GM23338 (cell line): ENCODE measurements at regions not wholly inside any gene's neighbourhood (a gene's known extent, or its start where the extent isn't known, plus 50 kb on each side); places are given as distances from the start of the nearest gene placed in this dataset.

Source experiments
- ATAC-seq: fragments of 200-7000 bp; cut with Tn5 transposase; 3 replicates; pipeline ENCODE4 v1.9.1; 2020
- DNase-seq: peaks from one replicate; pipeline ENCODE4 v3.0.0-alpha.2; 2015; ENCODE audit warnings: low spot score
- H2AFZ ChIP-seq: fragments of 200-600 bp; sonication (generic); 2 replicates; pipeline ENCODE4 v1.8.0; 2016; ENCODE audit warnings: antibody characterized with exemption, mild to moderate bottlenecking, moderate library complexity
- H3F3A ChIP-seq: fragments of 200-600 bp; sonication (generic); replicated peaks from 2 replicates; pipeline ENCODE4 v1.8.0; 2017; ENCODE audit warnings: antibody characterized with exemption, mixed run types, low read depth
- H3K27ac ChIP-seq: fragments of 200-600 bp; sonication (generic); 2 replicates; pipeline ENCODE4 v1.6.1; 2016; ENCODE audit warnings: low read depth
- H3K27me3 ChIP-seq: fragments of 200-600 bp; sonication (generic); 2 replicates; pipeline ENCODE4 v1.8.0; 2016; ENCODE audit warnings: mild to moderate bottlenecking, mixed run types, moderate library complexity; ENCODE audit not compliant: insufficient read depth
- H3K36me3 ChIP-seq: fragments of 200-600 bp; sonication (generic); 2 replicates; pipeline ENCODE4 v1.8.0; 2016; ENCODE audit warnings: mild to moderate bottlenecking; ENCODE audit not compliant: insufficient read depth
- H3K4me1 ChIP-seq: fragments of 200-600 bp; sonication (generic); 2 replicates; pipeline ENCODE4 v1.8.0; 2016; ENCODE audit warnings: mild to moderate bottlenecking, moderate library complexity; ENCODE audit not compliant: insufficient read depth
- H3K4me2 ChIP-seq: fragments of 200-600 bp; sonication (generic); 2 replicates; pipeline ENCODE4 v1.7.1; 2017; ENCODE audit warnings: mixed run types
- H3K4me3 ChIP-seq: fragments of 200-600 bp; sonication (generic); 2 replicates; pipeline ENCODE4 v1.6.1; 2016; ENCODE audit warnings: mixed run types
- H3K79me2 ChIP-seq: fragments of 200-600 bp; sonication (generic); replicated peaks from 2 replicates; pipeline ENCODE4 v1.8.0; 2017; ENCODE audit warnings: mild to moderate bottlenecking; ENCODE audit not compliant: insufficient read depth
- H3K9me2 ChIP-seq: fragments of 200-600 bp; sonication (generic); 2 replicates; pipeline ENCODE4 v1.8.0; 2017; ENCODE audit not compliant: insufficient read depth
- H4K20me1 ChIP-seq: fragments of 200-600 bp; sonication (generic); replicated peaks from 2 replicates; pipeline ENCODE4 v1.8.0; 2017; ENCODE audit warnings: mild to moderate bottlenecking; ENCODE audit not compliant: insufficient read depth
- H3K27ac Mint-ChIP-seq: 2 replicates; pipeline ENCODE4 v1.8.0; 2020; ENCODE audit warnings: inconsistent platforms, mild to moderate bottlenecking, moderate library complexity, mixed read lengths
- H3K27me3 Mint-ChIP-seq: 3 replicates; pipeline ENCODE4 v1.8.0; 2022; ENCODE audit warnings: low read depth, mild to moderate bottlenecking, moderate library complexity, mixed read lengths, inconsistent platforms; ENCODE audit not compliant: insufficient read depth, poor library complexity
- H3K36me3 Mint-ChIP-seq: 3 replicates; pipeline ENCODE4 v1.8.0; 2021; ENCODE audit warnings: low read depth, mild to moderate bottlenecking, inconsistent platforms, moderate library complexity, mixed read lengths
- H3K4me1 Mint-ChIP-seq: 3 replicates; pipeline ENCODE4 v1.8.0; 2020; ENCODE audit warnings: mild to moderate bottlenecking, inconsistent platforms, mixed read lengths
- H3K4me3 Mint-ChIP-seq: 3 replicates; pipeline ENCODE4 v1.8.0; 2021; ENCODE audit warnings: moderate library complexity, mild to moderate bottlenecking, inconsistent platforms, mixed read lengths
- H3K9me3 Mint-ChIP-seq: 3 replicates; pipeline ENCODE4 v1.8.0; 2020; ENCODE audit warnings: moderate library complexity, mild to moderate bottlenecking, inconsistent platforms, mixed read lengths
- CREB1 ChIP-seq: fragments of 250-450 bp; sonication (Bioruptor Pico); IDR thresholded peaks from 2 replicates; pipeline ENCODE4 v1.5.0; 2020; ENCODE audit warnings: low read depth, mild to moderate bottlenecking, moderate library complexity
- CTCF ChIP-seq, 2 experiments: fragments of 200-600 bp in 1 of 2; sonication (generic) in 1 of 2; conservative IDR thresholded peaks; 2 replicates each; pipeline versions ENCODE4 v1.5.1 to v1.6.1; 2016 to 2017; ENCODE audit warnings: antibody characterized with exemption in 2 of 2, low read depth in 2 of 2, mild to moderate bottlenecking in 2 of 2, moderate library complexity in 1 of 2
- ETS1 ChIP-seq: IDR thresholded peaks from 2 replicates; pipeline ENCODE4 v1.6.1; 2016; ENCODE audit warnings: antibody characterized with exemption
- EZH2 ChIP-seq: fragments of 200-600 bp; sonication (generic); IDR thresholded peaks from one replicate; pipeline ENCODE4 v1.8.0; 2017; ENCODE audit warnings: antibody characterized with exemption, mild to moderate bottlenecking, low read depth; ENCODE audit not compliant: unreplicated experiment
- EZH2phosphoT487 ChIP-seq: fragments of 200-600 bp; sonication (generic); IDR thresholded peaks from one replicate; pipeline ENCODE4 v1.8.1; 2018; ENCODE audit warnings: antibody characterized with exemption; ENCODE audit not compliant: unreplicated experiment
- JUNB ChIP-seq: IDR thresholded peaks from one replicate; pipeline ENCODE4 v1.6.1; 2016; ENCODE audit warnings: antibody characterized with exemption; ENCODE audit not compliant: unreplicated experiment
- POLR2AphosphoS5 ChIP-seq: IDR thresholded peaks from 2 replicates; pipeline ENCODE4 v1.6.1; 2016; ENCODE audit warnings: antibody characterized with exemption, low read depth
- STAT1 ChIP-seq: IDR thresholded peaks from one replicate; pipeline ENCODE4 v1.6.1; 2016; ENCODE audit warnings: antibody characterized with exemption; ENCODE audit not compliant: unreplicated experiment
- ZNF114 ChIP-seq: fragments of 250-450 bp; sonication (Bioruptor Pico); IDR thresholded peaks from 2 replicates; pipeline ENCODE4 v1.5.0; 2020; ENCODE audit warnings: mild to moderate bottlenecking, moderate library complexity
- ZNF331 ChIP-seq: fragments of 250-450 bp; sonication (Bioruptor Pico); IDR thresholded peaks from 2 replicates; pipeline ENCODE4 v1.5.0; 2020; ENCODE audit warnings: low read depth, mild to moderate bottlenecking, moderate library complexity
- TF ChIP-seq, protein P1 (sequence below): IDR thresholded peaks from one replicate; pipeline ENCODE4 v1.6.1; 2018; ENCODE audit warnings: antibody characterized with exemption; ENCODE audit not compliant: unreplicated experiment

DNA sequence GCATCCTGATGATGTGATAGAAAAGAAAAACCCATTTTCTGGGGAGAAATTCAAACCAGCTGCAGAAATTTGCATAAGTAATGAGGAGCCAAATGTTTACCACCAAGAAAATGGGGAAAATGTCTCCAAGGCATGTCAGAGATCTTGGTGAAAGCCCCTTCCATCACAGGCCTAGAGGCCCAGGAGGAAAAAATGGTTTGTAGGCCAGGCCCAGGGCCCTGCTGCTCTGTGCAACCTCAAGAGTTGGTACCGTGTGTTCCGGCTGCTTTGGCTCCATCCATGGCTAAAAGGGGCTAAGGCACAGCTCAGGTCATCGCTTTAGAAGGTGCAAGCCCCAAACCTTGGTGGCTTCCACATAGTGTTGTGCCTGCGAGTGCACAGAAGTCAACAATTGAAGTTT is 543.1 kb downstream of the ZNF608 start:
- Histone ChIP-seq H3F3A (no peaks in the 10 kb centered on the region), H4K20me1 (no peaks in the 10 kb centered on the region), H2AFZ (no peak overlapping the region), H3K79me2 (no peaks in the 10 kb centered on the region), H3K4me3 (no peak overlapping the region), H3K4me1 (no peaks in the 10 kb centered on the region), H3K9me2 (no peaks in the 10 kb centered on the region), H3K4me2 (no peak overlapping the region), H3K27ac (no peak overlapping the region), H3K36me3 (peaks cover 11% of the 10 kb centered on the region; the same call in 1 of the 2 replicates), H3K27me3 (no peaks in the 10 kb centered on the region)
- TF ChIP-seq, protein P1, sequence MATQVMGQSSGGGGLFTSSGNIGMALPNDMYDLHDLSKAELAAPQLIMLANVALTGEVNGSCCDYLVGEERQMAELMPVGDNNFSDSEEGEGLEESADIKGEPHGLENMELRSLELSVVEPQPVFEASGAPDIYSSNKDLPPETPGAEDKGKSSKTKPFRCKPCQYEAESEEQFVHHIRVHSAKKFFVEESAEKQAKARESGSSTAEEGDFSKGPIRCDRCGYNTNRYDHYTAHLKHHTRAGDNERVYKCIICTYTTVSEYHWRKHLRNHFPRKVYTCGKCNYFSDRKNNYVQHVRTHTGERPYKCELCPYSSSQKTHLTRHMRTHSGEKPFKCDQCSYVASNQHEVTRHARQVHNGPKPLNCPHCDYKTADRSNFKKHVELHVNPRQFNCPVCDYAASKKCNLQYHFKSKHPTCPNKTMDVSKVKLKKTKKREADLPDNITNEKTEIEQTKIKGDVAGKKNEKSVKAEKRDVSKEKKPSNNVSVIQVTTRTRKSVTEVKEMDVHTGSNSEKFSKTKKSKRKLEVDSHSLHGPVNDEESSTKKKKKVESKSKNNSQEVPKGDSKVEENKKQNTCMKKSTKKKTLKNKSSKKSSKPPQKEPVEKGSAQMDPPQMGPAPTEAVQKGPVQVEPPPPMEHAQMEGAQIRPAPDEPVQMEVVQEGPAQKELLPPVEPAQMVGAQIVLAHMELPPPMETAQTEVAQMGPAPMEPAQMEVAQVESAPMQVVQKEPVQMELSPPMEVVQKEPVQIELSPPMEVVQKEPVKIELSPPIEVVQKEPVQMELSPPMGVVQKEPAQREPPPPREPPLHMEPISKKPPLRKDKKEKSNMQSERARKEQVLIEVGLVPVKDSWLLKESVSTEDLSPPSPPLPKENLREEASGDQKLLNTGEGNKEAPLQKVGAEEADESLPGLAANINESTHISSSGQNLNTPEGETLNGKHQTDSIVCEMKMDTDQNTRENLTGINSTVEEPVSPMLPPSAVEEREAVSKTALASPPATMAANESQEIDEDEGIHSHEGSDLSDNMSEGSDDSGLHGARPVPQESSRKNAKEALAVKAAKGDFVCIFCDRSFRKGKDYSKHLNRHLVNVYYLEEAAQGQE, result no peak
- TF ChIP-seq EZH2phosphoT487 (no peak), POLR2AphosphoS5 (no peak), JUNB (no peak), STAT1 (no peak), CREB1 (CRISPR knock-in tag) (no peak), EZH2 (no peak), CTCF (conservative IDR thresholded peaks at IDR 0.05; ENCODE audit: low read depth in 2 of 2) (no peak), ETS1 (no peak), ZNF331 (no peak), ZNF114 (CRISPR knock-in tag) (no peak)
- Mint-ChIP-seq H3K9me3 (peaks cover 60% of the 10 kb centered on the region), H3K4me3 (no peak overlapping the region), H3K36me3 (peaks cover 48% of the 10 kb centered on the region), H3K27me3 (peaks cover 7% of the 10 kb centered on the region), H3K27ac (no peak overlapping the region), H3K4me1 (no peaks in the 10 kb centered on the region)
- ATAC-seq (no peak), DNase-seq (no peak)
